Neural progenitor cell (in vitro differentiated cells): ENCODE measurements at regions not wholly inside any gene's neighbourhood (a gene's known extent, or its start where the extent isn't known, plus 50 kb on each side); places are given as distances from the start of the nearest gene placed in this dataset.

Source experiments
- DNase-seq: peaks from one replicate; pipeline ENCODE4 v3.0.0-alpha.2; 2016; ENCODE audit warnings: low spot score
- H2AFZ ChIP-seq: fragments of 200-600 bp; sonication (generic); replicated peaks from 2 replicates; pipeline ENCODE4 v1.6.1; 2016; ENCODE audit warnings: antibody characterized with exemption
- H3F3A ChIP-seq: fragments of 200-600 bp; sonication (generic); 2 replicates; pipeline ENCODE4 v1.6.1; 2016; ENCODE audit warnings: antibody characterized with exemption, low read depth
- H3K27ac ChIP-seq: fragments of 200-600 bp; sonication (generic); 2 replicates; pipeline ENCODE4 v1.5.1; 2016; ENCODE audit warnings: mild to moderate bottlenecking
- H3K27me3 ChIP-seq: fragments of 200-600 bp; sonication (generic); 2 replicates; pipeline ENCODE4 v1.6.1; 2016; ENCODE audit warnings: mild to moderate bottlenecking, moderate library complexity
- H3K36me3 ChIP-seq: fragments of 200-600 bp; sonication (generic); 2 replicates; pipeline ENCODE4 v1.5.1; 2016
- H3K4me1 ChIP-seq: fragments of 200-600 bp; sonication (generic); 2 replicates; pipeline ENCODE4 v1.6.1; 2016; ENCODE audit warnings: mixed run types
- H3K4me2 ChIP-seq: fragments of 200-600 bp; sonication (generic); 2 replicates; pipeline ENCODE4 v1.6.1; 2016
- H3K4me3 ChIP-seq: fragments of 200-600 bp; sonication (generic); 2 replicates; pipeline ENCODE4 v1.5.1; 2016
- H3K79me2 ChIP-seq: fragments of 200-600 bp; sonication (generic); 2 replicates; pipeline ENCODE4 v1.6.1; 2016; ENCODE audit warnings: low read depth
- H3K9ac ChIP-seq: fragments of 200-600 bp; sonication (generic); 2 replicates; pipeline ENCODE4 v1.6.1; 2016
- H3K9me3 ChIP-seq: fragments of 200-600 bp; sonication (generic); 2 replicates; pipeline ENCODE4 v1.5.1; 2016; ENCODE audit warnings: low read depth
- H4K20me1 ChIP-seq: fragments of 200-600 bp; sonication (generic); 2 replicates; pipeline ENCODE4 v1.6.1; 2016; ENCODE audit warnings: low read depth
- H3K27ac Mint-ChIP-seq: 3 replicates; pipeline ENCODE4 v1.8.0; 2021; ENCODE audit warnings: mixed read lengths
- H3K27me3 Mint-ChIP-seq: 2 replicates; pipeline ENCODE4 v1.8.0; 2022; ENCODE audit warnings: low read depth, mild to moderate bottlenecking, inconsistent platforms, moderate library complexity, mixed read lengths; ENCODE audit not compliant: insufficient read depth
- H3K36me3 Mint-ChIP-seq: 3 replicates; pipeline ENCODE4 v1.8.0; 2021; ENCODE audit warnings: mixed read lengths
- H3K4me1 Mint-ChIP-seq: 3 replicates; pipeline ENCODE4 v1.8.0; 2021; ENCODE audit warnings: mixed read lengths
- H3K4me3 Mint-ChIP-seq: 3 replicates; pipeline ENCODE4 v1.8.0; 2021; ENCODE audit warnings: mild to moderate bottlenecking, moderate library complexity, mixed read lengths
- H3K9me3 Mint-ChIP-seq: 3 replicates; pipeline ENCODE4 v1.8.0; 2020; ENCODE audit warnings: mixed read lengths
- EZH2 ChIP-seq: fragments of 200-600 bp; sonication (generic); IDR thresholded peaks from 2 replicates; pipeline ENCODE4 v1.6.1; 2017; ENCODE audit warnings: antibody characterized with exemption, mild to moderate bottlenecking, moderate library complexity
- EZH2phosphoT487 ChIP-seq: fragments of 200-600 bp; sonication (generic); IDR thresholded peaks from 2 replicates; pipeline ENCODE4 v1.6.1; 2017; ENCODE audit warnings: antibody characterized with exemption
- TF ChIP-seq, protein P1 (sequence below): fragments of 200-600 bp; sonication (generic); IDR thresholded peaks from 2 replicates; pipeline ENCODE4 v1.5.1; 2017; ENCODE audit warnings: antibody characterized with exemption, mild to moderate bottlenecking

DNA sequence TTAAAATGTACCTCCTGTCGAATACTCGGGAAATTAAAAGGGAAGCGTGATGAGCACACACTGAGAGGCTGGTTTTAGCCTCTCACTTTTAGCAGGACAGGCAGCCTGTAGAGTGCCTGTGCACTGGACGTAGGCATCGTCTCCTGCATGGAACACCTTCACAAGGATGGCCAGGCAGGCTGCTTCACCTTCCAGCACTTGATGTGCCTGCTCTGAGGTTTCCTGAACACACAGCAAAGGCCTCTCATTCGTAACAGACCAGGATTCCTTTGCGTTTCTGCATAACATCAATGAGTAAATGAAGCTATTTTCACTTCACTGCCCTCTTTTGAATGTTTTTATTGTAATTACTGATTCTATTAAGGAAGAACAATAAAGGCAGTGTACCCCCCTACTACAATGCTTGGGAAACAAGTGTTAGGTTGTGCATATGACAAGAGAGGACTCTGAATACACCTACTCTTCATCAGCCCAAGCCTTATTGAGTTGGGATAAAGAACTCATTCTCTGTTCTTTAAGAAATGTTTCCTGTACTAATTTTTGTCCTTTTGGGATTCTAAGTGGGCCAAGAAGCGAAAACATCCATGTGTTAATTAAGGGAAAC is 1077.6 kb upstream of the FOXG1 start:
- TF ChIP-seq, protein P1, sequence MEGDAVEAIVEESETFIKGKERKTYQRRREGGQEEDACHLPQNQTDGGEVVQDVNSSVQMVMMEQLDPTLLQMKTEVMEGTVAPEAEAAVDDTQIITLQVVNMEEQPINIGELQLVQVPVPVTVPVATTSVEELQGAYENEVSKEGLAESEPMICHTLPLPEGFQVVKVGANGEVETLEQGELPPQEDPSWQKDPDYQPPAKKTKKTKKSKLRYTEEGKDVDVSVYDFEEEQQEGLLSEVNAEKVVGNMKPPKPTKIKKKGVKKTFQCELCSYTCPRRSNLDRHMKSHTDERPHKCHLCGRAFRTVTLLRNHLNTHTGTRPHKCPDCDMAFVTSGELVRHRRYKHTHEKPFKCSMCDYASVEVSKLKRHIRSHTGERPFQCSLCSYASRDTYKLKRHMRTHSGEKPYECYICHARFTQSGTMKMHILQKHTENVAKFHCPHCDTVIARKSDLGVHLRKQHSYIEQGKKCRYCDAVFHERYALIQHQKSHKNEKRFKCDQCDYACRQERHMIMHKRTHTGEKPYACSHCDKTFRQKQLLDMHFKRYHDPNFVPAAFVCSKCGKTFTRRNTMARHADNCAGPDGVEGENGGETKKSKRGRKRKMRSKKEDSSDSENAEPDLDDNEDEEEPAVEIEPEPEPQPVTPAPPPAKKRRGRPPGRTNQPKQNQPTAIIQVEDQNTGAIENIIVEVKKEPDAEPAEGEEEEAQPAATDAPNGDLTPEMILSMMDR = no peak
- TF ChIP-seq EZH2 (no peak), EZH2phosphoT487 (no peak)
- Histone ChIP-seq H3K27me3 (no peaks in the 10 kb centered on the region), H3K79me2 (no peaks in the 10 kb centered on the region), H3K9ac (no peak overlapping the region), H4K20me1 (no peaks in the 10 kb centered on the region), H2AFZ (peak overlapping the region; percentile 66), H3F3A (no peaks in the 10 kb centered on the region), H3K4me1 (peaks cover 16% of the 10 kb centered on the region), H3K36me3 (no peaks in the 10 kb centered on the region), H3K4me3 (no peak overlapping the region), H3K27ac (peak overlapping the region; percentile 69), H3K9me3 (no peaks in the 10 kb centered on the region), H3K4me2 (peak overlapping the region; percentile 42)
- H3K27me3 Mint-ChIP-seq = no peaks in the 10 kb centered on the region
- no peak overlapping the region for H3K27ac Mint-ChIP-seq
- DNase-seq = peak; percentile 19
- no peaks in the 10 kb centered on the region for H3K36me3 Mint-ChIP-seq
- no peaks in the 10 kb centered on the region for H3K9me3 Mint-ChIP-seq
- no peaks in the 10 kb centered on the region for H3K4me1 Mint-ChIP-seq
- no peak overlapping the region for H3K4me3 Mint-ChIP-seq

DNA sequence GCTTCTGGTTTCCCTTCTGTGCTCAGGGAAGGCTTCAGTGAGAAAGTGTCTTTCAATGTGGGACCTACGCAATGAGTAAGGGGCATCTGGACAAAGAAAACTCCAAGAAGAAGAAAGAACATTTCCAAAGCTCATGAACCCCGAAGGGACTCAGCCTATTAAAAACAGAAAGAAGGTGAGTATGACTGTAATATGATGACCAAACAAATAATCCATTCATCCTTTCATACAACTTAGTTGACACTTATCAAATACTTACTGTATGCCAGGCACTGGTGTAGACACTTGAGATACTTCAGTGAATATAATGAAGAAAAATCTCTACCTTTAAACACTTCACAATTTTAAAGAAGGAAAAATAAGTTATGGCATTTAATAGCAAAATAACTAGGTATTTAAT is 1054.2 kb upstream of the FOXG1 start:
- H3K9me3 ChIP-seq = no peaks in the 10 kb centered on the region
- H3K27ac Mint-ChIP-seq = no peak overlapping the region
- H3K4me3 Mint-ChIP-seq = no peak overlapping the region
- no peak overlapping the region for H3K27ac ChIP-seq
- no peak overlapping the region for H2AFZ ChIP-seq
- no peak overlapping the region for H3K9ac ChIP-seq
- TF ChIP-seq EZH2phosphoT487 (no peak), EZH2 (no peak)
- TF ChIP-seq, protein P1 = no peak
- H3K4me1 ChIP-seq = no peaks in the 10 kb centered on the region
- no peaks in the 10 kb centered on the region for H3K4me1 Mint-ChIP-seq
- H4K20me1 ChIP-seq = no peaks in the 10 kb centered on the region
- no peak overlapping the region for H3K4me3 ChIP-seq
- no peak overlapping the region for H3K4me2 ChIP-seq
- H3F3A ChIP-seq = no peaks in the 10 kb centered on the region
- H3K79me2 ChIP-seq = no peaks in the 10 kb centered on the region
- H3K9me3 Mint-ChIP-seq = peaks cover 38% of the 10 kb centered on the region
- H3K36me3 ChIP-seq = peaks cover 11% of the 10 kb centered on the region
- H3K36me3 Mint-ChIP-seq = peaks cover 3% of the 10 kb centered on the region
- DNase-seq = no peak
- no peaks in the 10 kb centered on the region for H3K27me3 ChIP-seq
- H3K27me3 Mint-ChIP-seq = no peaks in the 10 kb centered on the region

DNA sequence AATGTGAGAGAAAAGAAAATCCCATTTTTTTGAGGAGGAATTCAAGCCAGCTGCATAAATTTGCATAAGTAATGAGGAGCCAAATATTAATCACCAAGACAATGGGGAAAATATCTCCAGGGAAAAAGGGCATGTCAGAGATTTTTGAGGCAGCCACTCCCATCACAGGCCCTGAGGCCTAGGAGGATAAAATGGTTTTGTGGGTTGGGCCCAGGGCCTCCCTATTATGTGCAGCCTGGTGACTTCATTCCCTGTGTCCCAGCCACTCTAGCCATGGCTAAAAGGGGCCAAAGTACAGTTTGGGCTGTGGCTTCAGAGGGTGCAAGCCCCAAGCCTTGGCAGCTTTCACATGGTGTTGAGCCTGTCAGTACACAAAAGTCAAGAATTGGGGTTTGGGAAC is 1051.0 kb upstream of the FOXG1 start:
- no peak overlapping the region for H3K4me3 ChIP-seq
- peaks cover 31% of the 10 kb centered on the region for H3K9me3 Mint-ChIP-seq
- H3K27ac ChIP-seq = no peak overlapping the region
- H3K36me3 Mint-ChIP-seq = peaks cover 3% of the 10 kb centered on the region
- TF ChIP-seq, protein P1 = no peak
- TF ChIP-seq EZH2 (no peak), EZH2phosphoT487 (no peak)
- no peaks in the 10 kb centered on the region for H3K79me2 ChIP-seq
- no peaks in the 10 kb centered on the region for H3K4me1 ChIP-seq
- no peak for DNase-seq
- H3K27me3 ChIP-seq = no peaks in the 10 kb centered on the region
- H3K9me3 ChIP-seq = no peaks in the 10 kb centered on the region
- no peaks in the 10 kb centered on the region for H3F3A ChIP-seq
- no peaks in the 10 kb centered on the region for H3K36me3 ChIP-seq
- no peaks in the 10 kb centered on the region for H3K27me3 Mint-ChIP-seq
- H3K4me2 ChIP-seq = no peak overlapping the region
- H3K4me1 Mint-ChIP-seq = no peaks in the 10 kb centered on the region
- no peak overlapping the region for H3K4me3 Mint-ChIP-seq
- H2AFZ ChIP-seq = no peak overlapping the region
- no peak overlapping the region for H3K27ac Mint-ChIP-seq
- no peaks in the 10 kb centered on the region for H4K20me1 ChIP-seq
- H3K9ac ChIP-seq = no peak overlapping the region
